ENCODE measurements at regions not wholly inside any gene's neighbourhood (a gene's known extent, or its start where the extent isn't known, plus 50 kb on each side); places are given as distances from the start of the nearest gene placed in this dataset.

GRCh38 chr10:44034946-44035345 lies 350.0 kb downstream of the CXCL12 start:
- TF ChIP-seq REST (IDR thresholded peaks at IDR 0.05; ENCODE audit: insufficient read depth in 1 of 2, low read depth in 2 of 2, low read length in 2 of 2), result no peak
- no peak for TF ChIP-seq POLR2AphosphoS5 (IDR thresholded peaks at IDR 0.05; ENCODE audit: low read depth, low read length)
